HCT116 (cell line): ENCODE measurements at regions not wholly inside any gene's neighbourhood (a gene's known extent, or its start where the extent isn't known, plus 50 kb on each side); places are given as distances from the start of the nearest gene placed in this dataset.

ENCODE experiments used
- ATAC-seq: fragments of 200-7000 bp; cut with Tn5 transposase; 2 replicates; pipeline ENCODE4 v1.9.1; 2020; ENCODE audit warnings: mild to moderate bottlenecking, moderate library complexity
- BruUV-seq: library from RNA; stranded (reverse); fragments of 400-500 nt; replicated peaks from 2 replicates; lab custom pipeline; 2021; lab: Mats Ljungman, UMichigan
- CTCF ChIA-PET: fragments of 300-600 bp; sonication (Branson Sonifier 250); formaldehyde crosslinking; loops from one replicate; lab custom pipeline; 2021; ENCODE audit warnings: antibody characterized with exemption; lab: Charles Lee
- POLR2A ChIA-PET: fragments of 300-600, 350-600 bp; sonication (Branson Sonifier 250); formaldehyde crosslinking; loops from one replicate; lab custom pipeline; 2021; ENCODE audit warnings: antibody characterized with exemption; lab: Charles Lee
- RAD21 ChIA-PET, 2 experiments: fragments of 300-600 bp; sonication (Branson Sonifier 250); formaldehyde crosslinking; loops; one replicate each; lab custom pipeline; 2023; ENCODE audit warnings: low total read pairs in 2 of 2; ENCODE audit not compliant: uncharacterized antibody in 2 of 2, unreplicated experiment in 2 of 2, low non-redundant PET in 1 of 2; lab: Charles Lee
- DNase-seq: peaks from one replicate; pipeline ENCODE4 v3.0.0-alpha.2; 2010; ENCODE audit warnings: low read depth, low spot score
- H2AFZ ChIP-seq: fragments of 200-600 bp; shearing (Covaris generic), sonication (generic); 2 replicates; pipeline ENCODE4 v1.6.1; 2017; ENCODE audit warnings: low read depth, mixed run types, mixed read lengths, antibody characterized with exemption, low read length; ENCODE audit not compliant: poor library complexity, severe bottlenecking
- H3K27ac ChIP-seq: 2 replicates; pipeline ENCODE4 v1.5.1; 2012; ENCODE audit warnings: low read depth, low read length
- H3K27me3 ChIP-seq: fragments of 200-600 bp; sonication (generic); 2 replicates; pipeline ENCODE4 v1.6.1; 2016; ENCODE audit warnings: mixed run types, low read length, mixed read lengths; ENCODE audit not compliant: insufficient read depth
- H3K36me3 ChIP-seq, 2 experiments: fragments of 200-500 bp in 1 of 2; fragments of 200-600 bp in 1 of 2; sonication (Bioruptor generic) in 1 of 2; sonication (generic) in 1 of 2; 2 replicates each; pipeline versions ENCODE4 v1.5.1 to v1.6.1; 2014 to 2016; ENCODE audit warnings: low read length in 2 of 2, inconsistent platforms in 1 of 2, mixed read lengths in 1 of 2, mixed run types in 1 of 2; ENCODE audit not compliant: insufficient read depth in 2 of 2, control insufficient read depth in 1 of 2
- H3K4me1 ChIP-seq, 2 experiments: fragments of 200-600 bp in 1 of 2; sonication (generic) in 1 of 2; 2 replicates each; pipeline versions ENCODE4 v1.5.1 to v1.6.1; 2012 to 2017; ENCODE audit warnings: low read length in 2 of 2, inconsistent platforms in 1 of 2, mild to moderate bottlenecking in 1 of 2, mixed read lengths in 1 of 2, mixed run types in 1 of 2, moderate library complexity in 1 of 2; ENCODE audit not compliant: insufficient read depth in 2 of 2, control insufficient read depth in 1 of 2
- H3K4me2 ChIP-seq: fragments of 200-600 bp; sonication (generic); 2 replicates; pipeline ENCODE4 v1.6.1; 2017; ENCODE audit warnings: mixed run types, low read length, mixed read lengths
- H3K4me3 ChIP-seq, 2 experiments: fragments of 200-600 bp in 1 of 2; sonication (generic) in 1 of 2; replicated peaks in 1 of 2; 2 replicates each; pipeline ENCODE4 v1.5.1; 2011 to 2016; ENCODE audit warnings: low read length in 2 of 2, control low read depth in 1 of 2, low read depth in 1 of 2, mild to moderate bottlenecking in 1 of 2, mixed read lengths in 1 of 2, mixed run types in 1 of 2
- H3K79me2 ChIP-seq: fragments of 200-600 bp; sonication (generic); 2 replicates; pipeline ENCODE4 v1.6.1; 2017; ENCODE audit warnings: mild to moderate bottlenecking, mixed run types, low read length, moderate library complexity, mixed read lengths; ENCODE audit not compliant: insufficient read depth
- H3K9ac ChIP-seq: fragments of 200-600 bp; sonication (generic); 2 replicates; pipeline ENCODE4 v1.6.1; 2016; ENCODE audit warnings: low read length, mixed read lengths
- H3K9me2 ChIP-seq: fragments of 200-600 bp; sonication (generic), shearing (Covaris generic); 2 replicates; pipeline ENCODE4 v1.6.1; 2017; ENCODE audit warnings: mixed run types, mild to moderate bottlenecking, moderate library complexity; ENCODE audit not compliant: insufficient read depth
- H3K9me3 ChIP-seq, 2 experiments: fragments of 200-500 bp in 1 of 2; fragments of 200-600 bp in 1 of 2; sonication (Bioruptor generic) in 1 of 2; sonication (generic) in 1 of 2; 2 replicates each; pipeline ENCODE4 v1.6.1; 2014 to 2017; ENCODE audit warnings: low read length in 2 of 2, mixed read lengths in 2 of 2, inconsistent platforms in 1 of 2, low read depth in 1 of 2, mild to moderate bottlenecking in 1 of 2, mixed run types in 1 of 2, moderate library complexity in 1 of 2; ENCODE audit not compliant: control insufficient read depth in 1 of 2, insufficient read depth in 1 of 2
- H4K20me1 ChIP-seq: fragments of 200-600 bp; sonication (generic), shearing (Covaris generic); 2 replicates; pipeline ENCODE4 v1.6.1; 2017; ENCODE audit warnings: mixed run types, mild to moderate bottlenecking, moderate library complexity; ENCODE audit not compliant: insufficient read depth
- CEBPB ChIP-seq: IDR thresholded peaks from 2 replicates; pipeline ENCODE4 v1.6.1; 2012; ENCODE audit warnings: low read depth
- CTCF ChIP-seq, 3 experiments: fragments of 200-600 bp in 1 of 3; sonication (generic) in 1 of 3; IDR thresholded peaks in 2 of 3; conservative IDR thresholded peaks in 1 of 3; 2 replicates each; pipeline ENCODE4 v1.5.1; 2012 to 2017; ENCODE audit warnings: low read depth in 2 of 3, low read length in 2 of 3, antibody characterized with exemption in 1 of 3, borderline replicate concordance in 1 of 3, control low read depth in 1 of 3, mild to moderate bottlenecking in 1 of 3, mixed read lengths in 1 of 3, mixed run types in 1 of 3, moderate library complexity in 1 of 3; ENCODE audit not compliant: insufficient read depth in 1 of 3
- EZH2 ChIP-seq: fragments of 200-600 bp; sonication (generic); IDR thresholded peaks from 2 replicates; pipeline ENCODE4 v1.6.1; 2017; ENCODE audit warnings: antibody characterized with exemption, mixed run types
- EZH2phosphoT487 ChIP-seq: fragments of 200-600 bp; IDR thresholded peaks from 2 replicates; pipeline ENCODE4 v1.6.1; 2018; ENCODE audit warnings: antibody characterized with exemption, borderline replicate concordance
- FOSL1 ChIP-seq: IDR thresholded peaks from 2 replicates; pipeline ENCODE4 v1.6.1; 2012; ENCODE audit warnings: low read depth
- JUND ChIP-seq: IDR thresholded peaks from 2 replicates; pipeline ENCODE4 v1.6.1; 2012
- POLR2A ChIP-seq: IDR thresholded peaks from 2 replicates; pipeline ENCODE4 v1.7.0; 2011; ENCODE audit warnings: borderline replicate concordance; ENCODE audit not compliant: insufficient read depth, insufficient read length; ENCODE audit errors: extremely low read depth
- POLR2AphosphoS5 ChIP-seq: IDR thresholded peaks from 2 replicates; pipeline ENCODE4 v1.6.1; 2011; ENCODE audit warnings: mild to moderate bottlenecking, low read depth, low read length, moderate library complexity
- RAD21 ChIP-seq: IDR thresholded peaks from 2 replicates; pipeline ENCODE4 v1.6.1; 2012; ENCODE audit warnings: low read depth, mild to moderate bottlenecking
- REST ChIP-seq: IDR thresholded peaks from 2 replicates; pipeline ENCODE4 v1.6.1; 2012; ENCODE audit warnings: low read depth
- SIN3A ChIP-seq: IDR thresholded peaks from 2 replicates; pipeline ENCODE4 v1.6.1; 2012; ENCODE audit warnings: low read depth
- SP1 ChIP-seq: IDR thresholded peaks from 2 replicates; pipeline ENCODE4 v1.6.1; 2012; ENCODE audit warnings: low read depth
- SRF ChIP-seq: IDR thresholded peaks from 2 replicates; pipeline ENCODE4 v1.6.1; 2012; ENCODE audit warnings: low read depth
- TCF7L2 ChIP-seq: IDR thresholded peaks from 2 replicates; pipeline ENCODE4 v1.7.0; 2011; ENCODE audit warnings: borderline replicate concordance, inconsistent platforms; ENCODE audit not compliant: insufficient read depth, insufficient read length; ENCODE audit errors: extremely low read depth
- ZFX ChIP-seq: fragments of 450-650 bp; IDR thresholded peaks from 2 replicates; pipeline ENCODE4 v1.6.1; 2017
- ZNF274 ChIP-seq: fragments of 200-500 bp; sonication (Bioruptor generic); IDR thresholded peaks from 2 replicates; pipeline ENCODE4 v1.6.1; 2014; ENCODE audit warnings: mild to moderate bottlenecking, low read depth, low read length, inconsistent platforms
- intact Hi-C: fragments of 100-400 bp; cut with micrococcal nuclease; formaldehyde crosslinking; loops from 2 replicates; pipeline ENCODE4 v1.10.0; 2022

- no peaks in the 10 kb centered on the region for H3K9me3 ChIP-seq
- H3K27me3 ChIP-seq = no peaks in the 10 kb centered on the region
- no peaks in the 10 kb centered on the region for H4K20me1 ChIP-seq
- ChIA-PET RAD21 (no interaction called here), CTCF (no interaction called here), POLR2A (no interaction called here)
- no peaks in the 10 kb centered on the region for H3K79me2 ChIP-seq
- intact Hi-C loops = no loop called here
- DNase-seq (no peak), ATAC-seq (no peak)
- H3K4me2 ChIP-seq = peak overlapping the region; percentile 61
- TF ChIP-seq EZH2phosphoT487 (no peak), TCF7L2 (peak; percentile 18), REST (no peak)
- H2AFZ ChIP-seq = peak overlapping the region; percentile 96
- H3K4me3 ChIP-seq = peak overlapping the region; percentile 15 to 26; a peak in 3 of 4 replicates
- peak overlapping the region; percentile 34 for H3K9ac ChIP-seq
- peak overlapping the region; percentile 53; the same call in 1 of the 2 replicates for H3K27ac ChIP-seq
- no peaks in the 10 kb centered on the region for H3K36me3 ChIP-seq
- no TSS peak for BruUV-seq
- no peaks in the 10 kb centered on the region for H3K9me2 ChIP-seq
- peaks cover 39 to 42% of the 10 kb centered on the region in 2 experiments for H3K4me1 ChIP-seq
Measured at GRCh38 chr14:53881161-53881871, 75.3 kb downstream of the BMP4 start.

- H2AFZ ChIP-seq = peak overlapping the region; percentile 96
- TF ChIP-seq JUND (no peak), RAD21 (no peak), ZNF274 (no peak), SIN3A (no peak), CEBPB (no peak), EZH2 (no peak), SRF (no peak), ZFX (no peak), CTCF (IDR thresholded peaks at IDR 0.05 in 2 of 3, conservative IDR thresholded peaks at IDR 0.05 in 1 of 3; ENCODE audit: borderline replicate concordance in 1 of 3, insufficient read depth in 1 of 3, low read depth in 2 of 3, low read length in 2 of 3) (no peak), POLR2AphosphoS5 (no peak), TCF7L2 (no peak), SP1 (no peak), FOSL1 (no peak), POLR2A (no peak)
Measured at GRCh38 chr14:53880761-53881160, 75.9 kb downstream of the BMP4 start.

More at GRCh38 chr14:53880761-53881160, 75.9 kb downstream of the BMP4 start:
- RAD21 ChIA-PET = no interaction called here
- Histone ChIP-seq H3K36me3 (no peaks in the 10 kb centered on the region), H3K4me1 (peaks cover 39 to 42% of the 10 kb centered on the region in 2 experiments), H3K4me2 (peak overlapping the region; percentile 61), H3K27ac (peak overlapping the region; percentile 53; the same call in 1 of the 2 replicates), H3K4me3 (peak overlapping the region in 1 of 2 experiments; percentile 26; a peak in 1 of 4 replicates), H4K20me1 (no peaks in the 10 kb centered on the region), H3K9me2 (no peaks in the 10 kb centered on the region), H3K79me2 (no peaks in the 10 kb centered on the region), H3K9ac (no peak overlapping the region), H3K9me3 (no peaks in the 10 kb centered on the region), H3K27me3 (no peaks in the 10 kb centered on the region)
- intact Hi-C loops = no loop called here
- POLR2A ChIA-PET = no interaction called here
- DNase-seq (no peak), ATAC-seq (no peak)
- CTCF ChIA-PET = no interaction called here
- no TSS peak for BruUV-seq
